Uterus (tissue), 2 donors: ENCODE measurements at regions not wholly inside any gene's neighbourhood (a gene's known extent, or its start where the extent isn't known, plus 50 kb on each side); places are given as distances from the start of the nearest gene placed in this dataset.

Experiments
- POLR2A ChIP-seq, 2 donors: fragments of 450-650 bp; IDR thresholded peaks; one replicate each; pipeline ENCODE4 v1.6.1; 2016; ENCODE audit warnings: antibody characterized with exemption in 2 of 2, mild to moderate bottlenecking in 1 of 2, moderate library complexity in 1 of 2
- TF ChIP-seq, protein P1 (sequence below), 4 experiments: fragments of 200-600 bp in 2 of 4; fragments of 450-650 bp in 2 of 4; sonication (generic) in 2 of 4; IDR thresholded peaks; one replicate each; pipeline ENCODE4 v1.5.1; 2016 to 2019; ENCODE audit warnings: antibody characterized with exemption in 4 of 4, mild to moderate bottlenecking in 2 of 4, moderate library complexity in 1 of 4

GRCh38 chr10:123295644-123296043 lies 141.4 kb downstream of the BUB3 start:
- TF ChIP-seq, protein P1, sequence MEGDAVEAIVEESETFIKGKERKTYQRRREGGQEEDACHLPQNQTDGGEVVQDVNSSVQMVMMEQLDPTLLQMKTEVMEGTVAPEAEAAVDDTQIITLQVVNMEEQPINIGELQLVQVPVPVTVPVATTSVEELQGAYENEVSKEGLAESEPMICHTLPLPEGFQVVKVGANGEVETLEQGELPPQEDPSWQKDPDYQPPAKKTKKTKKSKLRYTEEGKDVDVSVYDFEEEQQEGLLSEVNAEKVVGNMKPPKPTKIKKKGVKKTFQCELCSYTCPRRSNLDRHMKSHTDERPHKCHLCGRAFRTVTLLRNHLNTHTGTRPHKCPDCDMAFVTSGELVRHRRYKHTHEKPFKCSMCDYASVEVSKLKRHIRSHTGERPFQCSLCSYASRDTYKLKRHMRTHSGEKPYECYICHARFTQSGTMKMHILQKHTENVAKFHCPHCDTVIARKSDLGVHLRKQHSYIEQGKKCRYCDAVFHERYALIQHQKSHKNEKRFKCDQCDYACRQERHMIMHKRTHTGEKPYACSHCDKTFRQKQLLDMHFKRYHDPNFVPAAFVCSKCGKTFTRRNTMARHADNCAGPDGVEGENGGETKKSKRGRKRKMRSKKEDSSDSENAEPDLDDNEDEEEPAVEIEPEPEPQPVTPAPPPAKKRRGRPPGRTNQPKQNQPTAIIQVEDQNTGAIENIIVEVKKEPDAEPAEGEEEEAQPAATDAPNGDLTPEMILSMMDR (IDR thresholded peaks at IDR 0.05), result no peak
- TF ChIP-seq POLR2A (IDR thresholded peaks at IDR 0.05), result no peak
